MM.1S (cell line): ENCODE measurements at regions not wholly inside any gene's neighbourhood (a gene's known extent, or its start where the extent isn't known, plus 50 kb on each side); places are given as distances from the start of the nearest gene placed in this dataset.
"Not testable (repeated sequence)": the region's sequence is repeated elsewhere in the genome, so short reads cannot be mapped to it uniquely, and the experiment has no call there.

Experiments
- DNase-seq: peaks from one replicate; pipeline ENCODE4 v3.0.0-alpha.2; 2015
- H2AFZ ChIP-seq: fragments of 300-600 bp; sonication (generic); 2 replicates; pipeline ENCODE4 v1.6.0; 2016; ENCODE audit warnings: antibody characterized with exemption, low read length
- H3F3A ChIP-seq: fragments of 300-600 bp; sonication (generic); 2 replicates; pipeline ENCODE4 v1.6.1; 2016; ENCODE audit warnings: mild to moderate bottlenecking, antibody characterized with exemption, low read length, moderate library complexity, mixed read lengths; ENCODE audit not compliant: insufficient read depth
- H3K27ac ChIP-seq: fragments of 300-600 bp; sonication (generic); 2 replicates; pipeline ENCODE4 v1.5.1; 2016; ENCODE audit warnings: mild to moderate bottlenecking, low read length
- H3K27me3 ChIP-seq: fragments of 300-600 bp; sonication (generic); replicated peaks from 2 replicates; pipeline ENCODE4 v1.6.0; 2016; ENCODE audit warnings: low read length; ENCODE audit not compliant: insufficient read depth
- H3K36me3 ChIP-seq: fragments of 300-600 bp; sonication (generic); replicated peaks from 2 replicates; pipeline ENCODE4 v1.6.1; 2016; ENCODE audit warnings: mild to moderate bottlenecking, low read length, mixed read lengths; ENCODE audit not compliant: insufficient read depth
- H3K4me1 ChIP-seq: fragments of 300-600 bp; sonication (generic); 2 replicates; pipeline ENCODE4 v1.6.1; 2016; ENCODE audit warnings: low read length, mixed read lengths
- H3K4me2 ChIP-seq: fragments of 300-600 bp; sonication (generic); 2 replicates; pipeline ENCODE4 v1.6.0; 2016; ENCODE audit warnings: low read depth, low read length
- H3K4me3 ChIP-seq: fragments of 300-600 bp; sonication (generic); 2 replicates; pipeline ENCODE4 v1.5.1; 2016; ENCODE audit warnings: low read length, mixed read lengths
- H3K79me2 ChIP-seq: fragments of 300-600 bp; sonication (generic); 2 replicates; pipeline ENCODE4 v1.6.1; 2016; ENCODE audit warnings: mixed run types, low read length, mixed read lengths
- H3K9ac ChIP-seq: fragments of 300-600 bp; sonication (generic); 2 replicates; pipeline ENCODE4 v1.6.1; 2016; ENCODE audit warnings: low read length, mixed read lengths
- H3K9me2 ChIP-seq: fragments of 300-600 bp; sonication (generic); replicated peaks from 2 replicates; pipeline ENCODE4 v1.6.1; 2016; ENCODE audit warnings: mild to moderate bottlenecking, low read length, mixed read lengths; ENCODE audit not compliant: insufficient read depth
- H3K9me3 ChIP-seq: fragments of 300-600 bp; sonication (generic); replicated peaks from 2 replicates; pipeline ENCODE4 v1.6.1; 2016; ENCODE audit warnings: mild to moderate bottlenecking, low read length, mixed read lengths; ENCODE audit not compliant: insufficient read depth
- H4K20me1 ChIP-seq: fragments of 300-600 bp; sonication (generic); 2 replicates; pipeline ENCODE4 v1.6.1; 2016; ENCODE audit warnings: mild to moderate bottlenecking, low read length, moderate library complexity, mixed read lengths; ENCODE audit not compliant: insufficient read depth
- EZH2 ChIP-seq: fragments of 300-600 bp; sonication (generic); optimal IDR thresholded peaks from 2 replicates; pipeline ENCODE3; 2017; ENCODE audit warnings: low read depth, mild to moderate bottlenecking, antibody characterized with exemption, low read length, mixed read lengths
- EZH2phosphoT487 ChIP-seq: fragments of 300-600 bp; sonication (generic); IDR thresholded peaks from 2 replicates; pipeline ENCODE4 v1.6.1; 2018; ENCODE audit warnings: antibody characterized with exemption, low read length
- TF ChIP-seq, protein P1 (sequence below): fragments of 300-600 bp; sonication (generic); IDR thresholded peaks from 2 replicates; pipeline ENCODE4 v1.5.1; 2016; ENCODE audit warnings: antibody characterized with exemption, low read length, mixed read lengths

DNA sequence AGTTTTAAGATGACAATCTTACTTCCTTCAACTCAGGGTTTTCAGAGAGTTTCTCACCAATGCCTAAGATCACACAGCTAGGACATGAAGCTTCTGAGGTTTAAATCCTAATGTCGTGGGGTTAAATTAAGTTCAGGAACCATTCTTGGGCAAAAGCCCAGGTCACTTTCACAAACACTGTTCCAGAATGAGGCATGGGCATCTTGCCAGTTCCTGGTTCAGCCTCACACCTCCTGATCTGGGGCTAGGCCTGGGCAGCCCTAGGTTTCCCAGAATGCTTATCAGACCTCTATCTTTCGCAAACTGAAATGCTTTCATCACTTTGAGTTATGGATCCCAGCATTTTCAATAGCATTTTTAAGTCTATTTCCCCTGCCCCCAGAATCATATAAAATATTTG is 224.8 kb upstream of the EDA2R start:
- H3K9ac ChIP-seq: no peak overlapping the region
- H3K27me3 ChIP-seq: no peaks in the 10 kb centered on the region
- no peaks in the 10 kb centered on the region for H3K9me3 ChIP-seq
- H3K36me3 ChIP-seq: no peaks in the 10 kb centered on the region
- no peak overlapping the region for H2AFZ ChIP-seq
- H3K4me3 ChIP-seq: no peak overlapping the region
- H3K27ac ChIP-seq: no peak overlapping the region
- H3K9me2 ChIP-seq: no peaks in the 10 kb centered on the region
- TF ChIP-seq EZH2phosphoT487 (no peak), EZH2 (no peak)
- TF ChIP-seq, protein P1, sequence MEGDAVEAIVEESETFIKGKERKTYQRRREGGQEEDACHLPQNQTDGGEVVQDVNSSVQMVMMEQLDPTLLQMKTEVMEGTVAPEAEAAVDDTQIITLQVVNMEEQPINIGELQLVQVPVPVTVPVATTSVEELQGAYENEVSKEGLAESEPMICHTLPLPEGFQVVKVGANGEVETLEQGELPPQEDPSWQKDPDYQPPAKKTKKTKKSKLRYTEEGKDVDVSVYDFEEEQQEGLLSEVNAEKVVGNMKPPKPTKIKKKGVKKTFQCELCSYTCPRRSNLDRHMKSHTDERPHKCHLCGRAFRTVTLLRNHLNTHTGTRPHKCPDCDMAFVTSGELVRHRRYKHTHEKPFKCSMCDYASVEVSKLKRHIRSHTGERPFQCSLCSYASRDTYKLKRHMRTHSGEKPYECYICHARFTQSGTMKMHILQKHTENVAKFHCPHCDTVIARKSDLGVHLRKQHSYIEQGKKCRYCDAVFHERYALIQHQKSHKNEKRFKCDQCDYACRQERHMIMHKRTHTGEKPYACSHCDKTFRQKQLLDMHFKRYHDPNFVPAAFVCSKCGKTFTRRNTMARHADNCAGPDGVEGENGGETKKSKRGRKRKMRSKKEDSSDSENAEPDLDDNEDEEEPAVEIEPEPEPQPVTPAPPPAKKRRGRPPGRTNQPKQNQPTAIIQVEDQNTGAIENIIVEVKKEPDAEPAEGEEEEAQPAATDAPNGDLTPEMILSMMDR: no peak
- H3F3A ChIP-seq: no peaks in the 10 kb centered on the region
- no peak overlapping the region for H3K4me2 ChIP-seq
- H3K79me2 ChIP-seq: no peaks in the 10 kb centered on the region
- H4K20me1 ChIP-seq: no peaks in the 10 kb centered on the region
- no peaks in the 10 kb centered on the region for H3K4me1 ChIP-seq
- no peak for DNase-seq

DNA sequence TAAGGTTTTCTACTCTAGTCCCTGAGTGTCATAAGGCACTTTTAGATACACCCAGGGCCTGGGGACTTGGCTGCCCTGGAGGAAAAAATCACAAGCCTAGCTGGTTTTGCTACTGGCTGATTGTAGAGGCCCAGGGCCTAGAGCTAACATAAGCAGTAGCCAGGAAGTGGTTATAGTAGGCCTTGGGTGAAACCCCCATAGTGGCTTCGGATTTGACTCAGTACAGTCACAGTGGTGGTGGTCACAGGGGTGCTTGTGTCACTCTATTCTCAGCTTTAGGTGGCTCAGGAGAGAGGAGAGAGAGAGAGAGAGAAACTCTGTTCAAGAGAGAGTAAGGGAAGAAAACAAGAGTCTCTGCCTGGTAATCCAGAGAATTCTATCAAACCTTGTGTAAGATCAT is 194.5 kb upstream of the EDA2R start:
- H3K4me2 ChIP-seq: no peak overlapping the region
- no peak overlapping the region for H3K4me3 ChIP-seq
- TF ChIP-seq, protein P1: no peak
- TF ChIP-seq EZH2: no peak
- no peak for TF ChIP-seq EZH2phosphoT487
- H3K27me3 ChIP-seq: no peaks in the 10 kb centered on the region
- no peaks in the 10 kb centered on the region for H3K36me3 ChIP-seq
- no peaks in the 10 kb centered on the region for H3F3A ChIP-seq
- no peaks in the 10 kb centered on the region for H3K9me2 ChIP-seq
- no peak overlapping the region for H2AFZ ChIP-seq
- no peak overlapping the region for H3K27ac ChIP-seq
- H3K9ac ChIP-seq: no peak overlapping the region
- no peaks in the 10 kb centered on the region for H3K79me2 ChIP-seq
- H4K20me1 ChIP-seq: no peaks in the 10 kb centered on the region
- no peaks in the 10 kb centered on the region for H3K4me1 ChIP-seq
- no peak for DNase-seq
- no peaks in the 10 kb centered on the region for H3K9me3 ChIP-seq

DNA sequence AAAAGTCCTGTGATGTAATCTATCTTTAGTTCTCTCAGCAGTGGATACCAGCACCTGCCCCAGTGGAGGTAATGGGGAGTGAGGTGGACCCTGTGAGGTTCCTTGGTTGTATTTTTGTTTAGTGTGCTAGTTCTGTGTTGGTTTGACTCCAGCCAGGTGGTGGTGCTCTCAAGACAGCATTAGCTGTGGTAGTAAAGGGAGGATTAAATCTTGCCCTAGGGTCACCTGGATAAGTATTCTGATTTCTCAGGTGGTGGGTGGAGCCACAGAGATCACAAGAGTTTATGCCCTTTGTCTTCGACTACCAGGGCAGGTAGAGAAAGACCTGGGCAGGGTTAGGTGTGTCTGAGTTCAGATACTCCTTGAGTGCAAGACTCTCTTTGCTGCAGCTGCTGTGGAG is 176.3 kb upstream of the EDA2R start:
- Histone ChIP-seq H3K27me3 (no peaks in the 10 kb centered on the region), H2AFZ (no peak overlapping the region), H3K36me3 (no peaks in the 10 kb centered on the region), H3K79me2 (no peaks in the 10 kb centered on the region), H3K4me3 (no peak overlapping the region), H3F3A (no peaks in the 10 kb centered on the region), H3K4me2 (no peak overlapping the region), H3K9me2 (no peaks in the 10 kb centered on the region), H3K9ac (no peak overlapping the region), H3K9me3 (no peaks in the 10 kb centered on the region), H3K27ac (no peak overlapping the region), H4K20me1 (no peaks in the 10 kb centered on the region), H3K4me1 (no peaks in the 10 kb centered on the region)
- no peak for DNase-seq
- TF ChIP-seq EZH2phosphoT487: no peak
- TF ChIP-seq EZH2: no peak
- TF ChIP-seq, protein P1: no peak

DNA sequence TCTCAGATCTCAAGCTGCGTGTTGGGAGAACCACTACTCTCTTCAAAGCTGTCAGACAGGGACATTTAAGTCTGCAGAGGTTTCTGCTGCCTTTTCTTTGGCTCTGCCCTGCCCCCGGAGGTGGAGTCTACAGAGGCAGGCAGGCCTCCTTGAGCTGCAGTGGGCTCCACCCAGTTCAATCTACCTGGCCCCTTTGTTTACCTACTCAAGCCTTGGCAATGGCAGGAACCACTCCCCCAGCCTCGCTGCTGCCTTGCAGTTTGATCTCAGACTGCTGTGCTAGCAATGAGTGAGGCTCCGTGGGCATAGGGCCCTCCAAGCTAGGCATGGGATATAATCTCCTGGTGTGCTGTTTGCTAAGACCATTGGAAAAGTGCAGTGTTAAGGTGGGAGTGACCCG is 155.6 kb upstream of the EDA2R start:
- H2AFZ ChIP-seq, H3K9ac ChIP-seq, H3K9me3 ChIP-seq, H4K20me1 ChIP-seq, H3K27ac ChIP-seq, H3K4me3 ChIP-seq, H3K9me2 ChIP-seq, H3F3A ChIP-seq, H3K4me2 ChIP-seq, H3K79me2 ChIP-seq, H3K4me1 ChIP-seq, H3K27me3 ChIP-seq, DNase-seq, H3K36me3 ChIP-seq: not testable (repeated sequence)
